ENCODE measurements at regions not wholly inside any gene's neighbourhood (a gene's known extent, or its start where the extent isn't known, plus 50 kb on each side); places are given as distances from the start of the nearest gene placed in this dataset.

GRCh38 chr12:30818562-30818961 is 63.8 kb upstream of the CAPRIN2 start:
- DNase-seq (ENCODE audit: low read depth): no peak
- no peak for TF ChIP-seq CTCF (IDR thresholded peaks at IDR 0.05; ENCODE audit: insufficient read depth, low read depth, low read length)
- CTCF ChIA-PET: no interaction called here
- H3K4me3 ChIP-seq (ENCODE audit: low read depth, low read length): no peak overlapping the region
- POLR2A ChIA-PET: no interaction called here
- peaks cover 8% of the 10 kb centered on the region for H3K27me3 ChIP-seq (ENCODE audit: control insufficient read depth, insufficient read depth, low read length)
- no peaks in the 10 kb centered on the region for H3K36me3 ChIP-seq (ENCODE audit: control insufficient read depth, insufficient read depth, low read length)

GRCh38 chr12:30816742-30817465 is 62.2 kb upstream of the CAPRIN2 start:
- Histone ChIP-seq H3K27me3 (ENCODE audit: control insufficient read depth, insufficient read depth, low read length) (peaks cover 8% of the 10 kb centered on the region), H3K4me3 (ENCODE audit: low read depth, low read length) (no peak overlapping the region), H3K36me3 (ENCODE audit: control insufficient read depth, insufficient read depth, low read length) (no peaks in the 10 kb centered on the region)
- no peak for DNase-seq (ENCODE audit: low read depth)
- TF ChIP-seq CTCF (IDR thresholded peaks at IDR 0.05; ENCODE audit: insufficient read depth, low read depth, low read length): no peak
- ChIA-PET CTCF (interaction anchor here (1.2 to 1.5 kb wide), 3 partner anchors 9 to 10 kb away, joined by 3 read pairs; no protein-coding TSS in a partner anchor), POLR2A (no interaction called here)

GRCh38 chr12:30814295-30814655 is 59.5 kb upstream of the CAPRIN2 start:
- POLR2A ChIA-PET: no interaction called here
- Histone ChIP-seq H3K4me3 (ENCODE audit: low read depth, low read length) (no peak overlapping the region), H3K27me3 (ENCODE audit: control insufficient read depth, insufficient read depth, low read length) (peaks cover 3% of the 10 kb centered on the region), H3K36me3 (ENCODE audit: control insufficient read depth, insufficient read depth, low read length) (no peaks in the 10 kb centered on the region)
- TF ChIP-seq CTCF (IDR thresholded peaks at IDR 0.05; ENCODE audit: insufficient read depth, low read depth, low read length): no peak
- CTCF ChIA-PET: no interaction called here
- DNase-seq (ENCODE audit: low read depth): no peak

- ChIA-PET POLR2A (no interaction called here), CTCF (interaction anchor here (0.6 kb wide), 1 partner anchor 343 kb away, joined by 3 read pairs; no protein-coding TSS in a partner anchor)
- Histone ChIP-seq H3K36me3 (ENCODE audit: control insufficient read depth, insufficient read depth, low read length) (no peaks in the 10 kb centered on the region), H3K4me3 (ENCODE audit: low read depth, low read length) (no peak overlapping the region), H3K27me3 (ENCODE audit: control insufficient read depth, insufficient read depth, low read length) (peaks cover 3% of the 10 kb centered on the region)
- no peak for DNase-seq (ENCODE audit: low read depth)
- TF ChIP-seq CTCF (IDR thresholded peaks at IDR 0.05; ENCODE audit: insufficient read depth, low read depth, low read length): no peak
Observed at GRCh38 chr12:30813525-30814294, 59.0 kb upstream of the CAPRIN2 start.

GRCh38 chr12:30811966-30812365 is 57.2 kb upstream of the CAPRIN2 start:
- no peak for TF ChIP-seq CTCF (IDR thresholded peaks at IDR 0.05; ENCODE audit: insufficient read depth, low read depth, low read length)
- no peak overlapping the region for H3K4me3 ChIP-seq (ENCODE audit: low read depth, low read length)
- no peaks in the 10 kb centered on the region for H3K36me3 ChIP-seq (ENCODE audit: control insufficient read depth, insufficient read depth, low read length)
- no peak for DNase-seq (ENCODE audit: low read depth)
- ChIA-PET CTCF (no interaction called here), POLR2A (no interaction called here)
- H3K27me3 ChIP-seq (ENCODE audit: control insufficient read depth, insufficient read depth, low read length): no peaks in the 10 kb centered on the region; the same call in 1 of the 2 replicates

Measured in BJ (cell line).